Vagina (tissue), 2 donors: ENCODE measurements at regions not wholly inside any gene's neighbourhood (a gene's known extent, or its start where the extent isn't known, plus 50 kb on each side); places are given as distances from the start of the nearest gene placed in this dataset.

Experiments
- POLR2A ChIP-seq, 2 donors: fragments of 450-650 bp; IDR thresholded peaks; one replicate each; pipeline ENCODE4 v1.6.1; 2017; ENCODE audit warnings: antibody characterized with exemption in 2 of 2, mild to moderate bottlenecking in 2 of 2, moderate library complexity in 2 of 2
- TF ChIP-seq, protein P1 (sequence below), 3 experiments: fragments of 450-650 bp in 2 of 3; fragments of 200-600 bp in 1 of 3; sonication (generic) in 1 of 3; IDR thresholded peaks; one replicate each; pipeline ENCODE4 v1.5.1; 2017 to 2019; ENCODE audit warnings: antibody characterized with exemption in 3 of 3, mild to moderate bottlenecking in 2 of 3, moderate library complexity in 2 of 3

DNA sequence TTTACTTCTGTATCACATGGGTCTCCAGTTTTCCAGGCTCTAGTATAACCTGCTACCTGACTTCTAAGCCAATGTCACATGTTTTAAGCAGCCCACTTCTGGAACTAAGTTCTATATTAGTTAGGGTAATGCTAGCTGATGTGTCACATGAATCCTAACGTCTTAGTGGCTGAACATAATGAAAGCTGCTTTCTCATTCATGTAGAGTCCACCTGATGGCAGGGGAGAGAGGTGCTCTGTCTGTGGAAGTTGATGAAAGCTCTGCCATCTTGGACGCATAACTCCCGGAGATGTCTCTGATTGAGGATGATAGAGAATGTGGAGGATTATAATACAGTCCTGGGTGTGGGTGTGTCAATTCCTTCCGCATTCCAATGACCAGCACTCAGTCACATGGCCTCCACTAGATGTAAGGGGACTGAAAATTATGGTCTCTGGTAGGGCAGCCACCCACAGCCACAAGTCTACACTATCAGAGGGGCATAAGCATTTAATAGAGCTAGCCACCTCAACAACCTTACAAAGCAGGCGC lies 234.4 kb upstream of the CRY1 start:
- no peak for TF ChIP-seq POLR2A (IDR thresholded peaks at IDR 0.05)
- TF ChIP-seq, protein P1, sequence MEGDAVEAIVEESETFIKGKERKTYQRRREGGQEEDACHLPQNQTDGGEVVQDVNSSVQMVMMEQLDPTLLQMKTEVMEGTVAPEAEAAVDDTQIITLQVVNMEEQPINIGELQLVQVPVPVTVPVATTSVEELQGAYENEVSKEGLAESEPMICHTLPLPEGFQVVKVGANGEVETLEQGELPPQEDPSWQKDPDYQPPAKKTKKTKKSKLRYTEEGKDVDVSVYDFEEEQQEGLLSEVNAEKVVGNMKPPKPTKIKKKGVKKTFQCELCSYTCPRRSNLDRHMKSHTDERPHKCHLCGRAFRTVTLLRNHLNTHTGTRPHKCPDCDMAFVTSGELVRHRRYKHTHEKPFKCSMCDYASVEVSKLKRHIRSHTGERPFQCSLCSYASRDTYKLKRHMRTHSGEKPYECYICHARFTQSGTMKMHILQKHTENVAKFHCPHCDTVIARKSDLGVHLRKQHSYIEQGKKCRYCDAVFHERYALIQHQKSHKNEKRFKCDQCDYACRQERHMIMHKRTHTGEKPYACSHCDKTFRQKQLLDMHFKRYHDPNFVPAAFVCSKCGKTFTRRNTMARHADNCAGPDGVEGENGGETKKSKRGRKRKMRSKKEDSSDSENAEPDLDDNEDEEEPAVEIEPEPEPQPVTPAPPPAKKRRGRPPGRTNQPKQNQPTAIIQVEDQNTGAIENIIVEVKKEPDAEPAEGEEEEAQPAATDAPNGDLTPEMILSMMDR (IDR thresholded peaks at IDR 0.05): no peak
